ENCODE measurements at regions not wholly inside any gene's neighbourhood (a gene's known extent, or its start where the extent isn't known, plus 50 kb on each side); places are given as distances from the start of the nearest gene placed in this dataset.
"Not testable (repeated sequence)": the region's sequence is repeated elsewhere in the genome, so short reads cannot be mapped to it uniquely, and the experiment has no call there.

- no peak for DNase-seq
These were observed 552.8 kb upstream of the ST8SIA4 start for GRCh38 chr5:101455851-101456250.

- no peak for DNase-seq
These were observed 552.0 kb upstream of the ST8SIA4 start for GRCh38 chr5:101455048-101455447.

GRCh38 chr5:101442281-101442680, 539.2 kb upstream of the ST8SIA4 start:
- DNase-seq, result not testable (repeated sequence)

GRCh38 chr5:101440173-101440572, 537.1 kb upstream of the ST8SIA4 start:
- no peak for DNase-seq

- DNase-seq, result no peak
These were observed 534.3 kb upstream of the ST8SIA4 start for GRCh38 chr5:101437351-101437750.

- no peak for DNase-seq
These were observed 532.7 kb upstream of the ST8SIA4 start for GRCh38 chr5:101435768-101436167.

GRCh38 chr5:101431201-101431600, 528.1 kb upstream of the ST8SIA4 start:
- no peak for DNase-seq

- DNase-seq, result no peak
These were observed 527.5 kb upstream of the ST8SIA4 start for GRCh38 chr5:101430551-101430950.

GRCh38 chr5:101429241-101429640, 526.2 kb upstream of the ST8SIA4 start:
- no peak for DNase-seq

GRCh38 chr5:101425339-101425859, 522.3 kb upstream of the ST8SIA4 start:
- DNase-seq, result no peak

- no peak for DNase-seq
These were observed 521.6 kb upstream of the ST8SIA4 start for GRCh38 chr5:101424530-101425175.

GRCh38 chr5:101418713-101419118, 515.6 kb upstream of the ST8SIA4 start:
- DNase-seq, result no peak

GRCh38 chr5:101404531-101404930, 501.4 kb upstream of the ST8SIA4 start:
- DNase-seq, result no peak

- DNase-seq, result no peak
These were observed 490.8 kb upstream of the ST8SIA4 start for GRCh38 chr5:101393795-101394450.

GRCh38 chr5:101390151-101390908, 487.2 kb upstream of the ST8SIA4 start:
- no peak for DNase-seq

GRCh38 chr5:101385276-101385675, 482.2 kb upstream of the ST8SIA4 start:
- no peak for DNase-seq

- no peak for DNase-seq
These were observed 467.1 kb upstream of the ST8SIA4 start for GRCh38 chr5:101370181-101370580.

GRCh38 chr5:101364469-101364868, 461.4 kb upstream of the ST8SIA4 start:
- no peak for DNase-seq

GRCh38 chr5:101362067-101362466, 459.0 kb upstream of the ST8SIA4 start:
- no peak for DNase-seq

- DNase-seq, result no peak
These were observed 443.8 kb upstream of the ST8SIA4 start for GRCh38 chr5:101346906-101347305.

GRCh38 chr5:101346447-101346846, 443.4 kb upstream of the ST8SIA4 start:
- DNase-seq, result no peak

GRCh38 chr5:101338226-101338625, 435.1 kb upstream of the ST8SIA4 start:
- no peak for DNase-seq

- DNase-seq, result no peak
These were observed 424.7 kb upstream of the ST8SIA4 start for GRCh38 chr5:101327816-101328215.

- no peak for DNase-seq
These were observed 423.7 kb upstream of the ST8SIA4 start for GRCh38 chr5:101326766-101327165.

Measured in stimulated activated CD4-positive, alpha-beta T cell treated with anti-CD3 and anti-CD28 coated beads, Interleukin-2, amount 100 ng/mL, for 24 hours (primary cell).